Panc1 (cell line): ENCODE measurements at regions not wholly inside any gene's neighbourhood (a gene's known extent, or its start where the extent isn't known, plus 50 kb on each side); places are given as distances from the start of the nearest gene placed in this dataset.

ENCODE experiments used
- ATAC-seq: fragments of 200-7000 bp; cut with Tn5 transposase; 2 replicates; pipeline ENCODE4 v1.9.1; 2020; ENCODE audit warnings: mild to moderate bottlenecking, moderate library complexity
- BruUV-seq: library from RNA; stranded (reverse); fragments of 400-500 nt; replicated peaks from 2 replicates; lab custom pipeline; 2021; lab: Mats Ljungman, UMichigan
- CTCF ChIA-PET: fragments of 300-600 bp; sonication (Branson Sonifier 250); formaldehyde crosslinking; loops from one replicate; lab custom pipeline; 2022; ENCODE audit warnings: antibody characterized with exemption; lab: Charles Lee
- POLR2A ChIA-PET: fragments of 300-600 bp; sonication (Branson Sonifier 250); formaldehyde crosslinking; loops from one replicate; lab custom pipeline; 2022; ENCODE audit warnings: antibody characterized with exemption; lab: Charles Lee
- DNase-seq: peaks from one replicate; pipeline ENCODE4 v3.0.0-alpha.2; 2010; ENCODE audit warnings: low read depth, low spot score
- H3K27ac ChIP-seq: 2 replicates; pipeline ENCODE4 v1.5.1; 2011; ENCODE audit warnings: mild to moderate bottlenecking, low read length, inconsistent platforms
- H3K27me3 ChIP-seq: fragments of 200-500 bp; sonication (Bioruptor generic); 2 replicates; pipeline ENCODE4 v1.6.0; 2014; ENCODE audit warnings: low read length, inconsistent platforms; ENCODE audit not compliant: control insufficient read depth, insufficient read depth
- H3K36me3 ChIP-seq: fragments of 200-500 bp; sonication (Bioruptor generic); 2 replicates; pipeline ENCODE4 v1.5.1; 2014; ENCODE audit warnings: inconsistent platforms, mild to moderate bottlenecking, low read length, moderate library complexity; ENCODE audit not compliant: control insufficient read depth, insufficient read depth
- H3K4me1 ChIP-seq: 2 replicates; pipeline ENCODE4 v1.5.1; 2011; ENCODE audit warnings: inconsistent platforms, mild to moderate bottlenecking, low read length, moderate library complexity; ENCODE audit not compliant: control insufficient read depth, insufficient read depth
- H3K4me3 ChIP-seq, 2 experiments: 2 replicates each; pipeline ENCODE4 v1.5.1; 2011 to 2012; ENCODE audit warnings: low read depth in 2 of 2, low read length in 2 of 2, mild to moderate bottlenecking in 2 of 2, inconsistent platforms in 1 of 2, moderate library complexity in 1 of 2
- H3K9me3 ChIP-seq: fragments of 200-500 bp; sonication (Bioruptor generic); 2 replicates; pipeline ENCODE4 v1.5.1; 2014; ENCODE audit warnings: low read depth, mild to moderate bottlenecking, inconsistent platforms, low read length, moderate library complexity; ENCODE audit not compliant: control insufficient read depth, insufficient read depth
- POLR2AphosphoS5 ChIP-seq: IDR thresholded peaks from 2 replicates; pipeline ENCODE4 v1.6.1; 2012; ENCODE audit warnings: mild to moderate bottlenecking, low read depth, low read length, moderate library complexity
- SIN3A ChIP-seq: IDR thresholded peaks from 2 replicates; pipeline ENCODE4 v1.6.1; 2012; ENCODE audit warnings: low read depth, mild to moderate bottlenecking, low read length, moderate library complexity, borderline replicate concordance; ENCODE audit not compliant: insufficient read depth
- TCF7L2 ChIP-seq: IDR thresholded peaks from 2 replicates; pipeline ENCODE4 v1.6.1; 2011; ENCODE audit warnings: mild to moderate bottlenecking, low read depth, low read length, inconsistent platforms
- in situ Hi-C: cut with HindIII; loops from 2 replicates; pipeline ENCODE4 v1.10.0; 2016; ENCODE audit warnings: low sequenced_read_pairs, low pct_unique_long_range_greater_than_20kb
- intact Hi-C: fragments of 100-400 bp; cut with micrococcal nuclease; formaldehyde crosslinking; loops from one replicate; pipeline ENCODE4 v1.10.0; 2022; ENCODE audit not compliant: unreplicated experiment
- TF ChIP-seq, protein P1 (sequence below), 2 experiments: IDR thresholded peaks; 2 replicates each; pipeline ENCODE4 v1.6.1; 2011 to 2012; ENCODE audit warnings: low read depth in 2 of 2, control low read depth in 1 of 2, low read length in 1 of 2, mild to moderate bottlenecking in 1 of 2, moderate library complexity in 1 of 2; ENCODE audit not compliant: insufficient read depth in 1 of 2
- TF ChIP-seq, protein P2 (sequence below): fragments of 450-650 bp; IDR thresholded peaks from 2 replicates; pipeline ENCODE4 v1.5.1; 2017; ENCODE audit warnings: mild to moderate bottlenecking

GRCh38 chr5:56612353-56612752 lies 203.0 kb upstream of the MAP3K1 start:
- H3K4me1 ChIP-seq = no peaks in the 10 kb centered on the region
- H3K4me3 ChIP-seq = no peak overlapping the region
- peaks cover 2% of the 10 kb centered on the region; the same call in 1 of the 2 replicates for H3K9me3 ChIP-seq
- POLR2A ChIA-PET = no interaction called here
- in situ Hi-C loops (no loop called here), intact Hi-C loops (no loop called here)
- H3K27ac ChIP-seq = no peak overlapping the region
- DNase-seq = no peak
- ATAC-seq = no peak
- no TSS peak for BruUV-seq
- H3K27me3 ChIP-seq = no peaks in the 10 kb centered on the region
- CTCF ChIA-PET = no interaction called here
- no peaks in the 10 kb centered on the region for H3K36me3 ChIP-seq
- TF ChIP-seq, protein P1, sequence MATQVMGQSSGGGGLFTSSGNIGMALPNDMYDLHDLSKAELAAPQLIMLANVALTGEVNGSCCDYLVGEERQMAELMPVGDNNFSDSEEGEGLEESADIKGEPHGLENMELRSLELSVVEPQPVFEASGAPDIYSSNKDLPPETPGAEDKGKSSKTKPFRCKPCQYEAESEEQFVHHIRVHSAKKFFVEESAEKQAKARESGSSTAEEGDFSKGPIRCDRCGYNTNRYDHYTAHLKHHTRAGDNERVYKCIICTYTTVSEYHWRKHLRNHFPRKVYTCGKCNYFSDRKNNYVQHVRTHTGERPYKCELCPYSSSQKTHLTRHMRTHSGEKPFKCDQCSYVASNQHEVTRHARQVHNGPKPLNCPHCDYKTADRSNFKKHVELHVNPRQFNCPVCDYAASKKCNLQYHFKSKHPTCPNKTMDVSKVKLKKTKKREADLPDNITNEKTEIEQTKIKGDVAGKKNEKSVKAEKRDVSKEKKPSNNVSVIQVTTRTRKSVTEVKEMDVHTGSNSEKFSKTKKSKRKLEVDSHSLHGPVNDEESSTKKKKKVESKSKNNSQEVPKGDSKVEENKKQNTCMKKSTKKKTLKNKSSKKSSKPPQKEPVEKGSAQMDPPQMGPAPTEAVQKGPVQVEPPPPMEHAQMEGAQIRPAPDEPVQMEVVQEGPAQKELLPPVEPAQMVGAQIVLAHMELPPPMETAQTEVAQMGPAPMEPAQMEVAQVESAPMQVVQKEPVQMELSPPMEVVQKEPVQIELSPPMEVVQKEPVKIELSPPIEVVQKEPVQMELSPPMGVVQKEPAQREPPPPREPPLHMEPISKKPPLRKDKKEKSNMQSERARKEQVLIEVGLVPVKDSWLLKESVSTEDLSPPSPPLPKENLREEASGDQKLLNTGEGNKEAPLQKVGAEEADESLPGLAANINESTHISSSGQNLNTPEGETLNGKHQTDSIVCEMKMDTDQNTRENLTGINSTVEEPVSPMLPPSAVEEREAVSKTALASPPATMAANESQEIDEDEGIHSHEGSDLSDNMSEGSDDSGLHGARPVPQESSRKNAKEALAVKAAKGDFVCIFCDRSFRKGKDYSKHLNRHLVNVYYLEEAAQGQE (IDR thresholded peaks at IDR 0.05; ENCODE audit: insufficient read depth in 1 of 2, low read depth in 2 of 2, low read length in 1 of 2) = no peak
- TF ChIP-seq, protein P2, sequence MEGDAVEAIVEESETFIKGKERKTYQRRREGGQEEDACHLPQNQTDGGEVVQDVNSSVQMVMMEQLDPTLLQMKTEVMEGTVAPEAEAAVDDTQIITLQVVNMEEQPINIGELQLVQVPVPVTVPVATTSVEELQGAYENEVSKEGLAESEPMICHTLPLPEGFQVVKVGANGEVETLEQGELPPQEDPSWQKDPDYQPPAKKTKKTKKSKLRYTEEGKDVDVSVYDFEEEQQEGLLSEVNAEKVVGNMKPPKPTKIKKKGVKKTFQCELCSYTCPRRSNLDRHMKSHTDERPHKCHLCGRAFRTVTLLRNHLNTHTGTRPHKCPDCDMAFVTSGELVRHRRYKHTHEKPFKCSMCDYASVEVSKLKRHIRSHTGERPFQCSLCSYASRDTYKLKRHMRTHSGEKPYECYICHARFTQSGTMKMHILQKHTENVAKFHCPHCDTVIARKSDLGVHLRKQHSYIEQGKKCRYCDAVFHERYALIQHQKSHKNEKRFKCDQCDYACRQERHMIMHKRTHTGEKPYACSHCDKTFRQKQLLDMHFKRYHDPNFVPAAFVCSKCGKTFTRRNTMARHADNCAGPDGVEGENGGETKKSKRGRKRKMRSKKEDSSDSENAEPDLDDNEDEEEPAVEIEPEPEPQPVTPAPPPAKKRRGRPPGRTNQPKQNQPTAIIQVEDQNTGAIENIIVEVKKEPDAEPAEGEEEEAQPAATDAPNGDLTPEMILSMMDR = no peak
- no peak for TF ChIP-seq POLR2AphosphoS5
- no peak for TF ChIP-seq TCF7L2
- no peak for TF ChIP-seq SIN3A

DNA sequence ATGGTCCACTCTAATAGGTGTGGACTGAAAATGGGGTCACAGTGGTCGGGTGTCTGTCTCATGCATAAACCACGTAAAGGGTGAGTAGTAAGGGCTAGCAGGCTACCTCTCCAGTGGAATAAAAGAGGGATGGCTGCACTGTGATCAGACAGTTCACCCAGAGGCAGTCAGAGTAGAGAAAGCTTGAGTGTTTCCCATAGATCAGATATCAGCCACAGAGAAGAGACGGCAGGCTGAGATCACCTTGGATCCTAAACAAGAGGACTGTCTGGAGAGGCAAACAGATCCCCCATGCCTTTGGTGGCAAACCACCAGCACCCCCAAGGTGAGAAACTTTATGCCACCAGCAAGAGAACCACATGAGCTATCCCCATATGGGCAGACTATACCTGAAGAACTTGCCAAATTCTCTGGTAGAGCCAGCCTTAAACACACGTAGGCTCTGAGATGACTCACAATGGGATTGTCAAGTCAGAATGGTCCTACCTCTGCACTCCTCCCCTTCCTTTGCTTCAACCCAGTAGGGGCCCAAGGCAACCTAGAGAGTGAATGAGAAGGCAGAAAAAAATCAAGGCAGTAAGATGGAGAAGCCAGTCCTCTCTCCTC lies 205.2 kb upstream of the MAP3K1 start:
- Histone ChIP-seq H3K4me1 (no peaks in the 10 kb centered on the region), H3K27ac (no peak overlapping the region), H3K4me3 (no peak overlapping the region), H3K9me3 (no peaks in the 10 kb centered on the region), H3K27me3 (peaks cover 2% of the 10 kb centered on the region; the same call in 1 of the 2 replicates), H3K36me3 (no peaks in the 10 kb centered on the region)
- in situ Hi-C loops = no loop called here
- no peak for DNase-seq
- BruUV-seq = no TSS peak
- CTCF ChIA-PET = no interaction called here
- intact Hi-C loops = no loop called here
- no peak for TF ChIP-seq POLR2AphosphoS5
- TF ChIP-seq, protein P1 (IDR thresholded peaks at IDR 0.05; ENCODE audit: insufficient read depth in 1 of 2, low read depth in 2 of 2, low read length in 1 of 2) = no peak
- no peak for TF ChIP-seq TCF7L2
- TF ChIP-seq, protein P2 = no peak
- no peak for TF ChIP-seq SIN3A
- no peak for ATAC-seq
- POLR2A ChIA-PET = interaction anchor here (0.5 kb wide), 1 partner anchor 11 kb away, joined by 6 read pairs; no protein-coding TSS in a partner anchor
